ENCODE measurements at regions not wholly inside any gene's neighbourhood (a gene's known extent, or its start where the extent isn't known, plus 50 kb on each side); places are given as distances from the start of the nearest gene placed in this dataset.

- no peak for DNase-seq
Observed at GRCh38 chr22:49600891-49601431, 226.7 kb downstream of the BRD1 start.

DNA sequence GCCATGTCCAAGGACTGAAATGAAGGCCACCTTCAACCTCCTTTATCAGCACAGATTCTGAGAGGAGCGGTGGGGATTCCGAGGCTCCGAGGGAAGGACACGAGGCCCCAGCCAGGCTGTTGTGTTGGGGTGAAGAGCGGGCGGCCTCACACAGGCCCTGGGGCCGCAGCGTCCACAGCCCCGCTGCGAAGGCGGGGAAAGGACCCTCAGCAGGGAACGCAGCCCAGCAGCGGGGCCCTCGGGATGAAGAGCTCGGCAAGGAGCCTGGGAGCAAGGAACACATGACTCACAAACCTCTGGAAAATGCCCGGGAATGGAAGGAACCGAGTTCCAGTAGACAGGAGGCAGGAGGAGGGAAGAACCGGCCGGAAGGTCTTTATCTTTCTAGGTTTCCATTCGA, 227.2 kb downstream of the BRD1 start:
- DNase-seq, result no peak

GRCh38 chr22:49599691-49600455, 227.8 kb downstream of the BRD1 start:
- DNase-seq, result no peak

DNA sequence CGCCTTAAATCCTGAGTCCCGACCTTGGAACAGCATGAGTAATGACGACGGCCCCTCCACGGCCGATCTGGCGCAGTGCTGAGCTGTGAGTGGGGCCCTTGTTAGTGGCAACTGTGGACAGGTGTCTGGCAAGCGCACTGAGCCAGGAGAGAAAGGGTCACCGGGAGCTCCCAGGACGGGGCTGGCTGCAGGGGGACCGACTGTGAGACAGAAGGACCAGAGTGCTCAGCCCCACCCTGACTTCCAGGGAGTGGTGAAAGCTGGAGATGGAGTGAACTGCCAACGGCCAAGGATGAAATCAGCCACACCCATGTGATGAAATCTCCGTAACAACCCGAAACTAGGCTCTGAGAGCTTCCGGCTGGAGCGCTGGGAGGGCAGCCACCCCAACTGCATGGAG, 228.6 kb downstream of the BRD1 start:
- no peak for DNase-seq

- DNase-seq, result no peak
Observed at GRCh38 chr22:49598338-49598737, 229.3 kb downstream of the BRD1 start.

- no peak for DNase-seq
Observed at GRCh38 chr22:49597428-49598039, 230.1 kb downstream of the BRD1 start.

DNA sequence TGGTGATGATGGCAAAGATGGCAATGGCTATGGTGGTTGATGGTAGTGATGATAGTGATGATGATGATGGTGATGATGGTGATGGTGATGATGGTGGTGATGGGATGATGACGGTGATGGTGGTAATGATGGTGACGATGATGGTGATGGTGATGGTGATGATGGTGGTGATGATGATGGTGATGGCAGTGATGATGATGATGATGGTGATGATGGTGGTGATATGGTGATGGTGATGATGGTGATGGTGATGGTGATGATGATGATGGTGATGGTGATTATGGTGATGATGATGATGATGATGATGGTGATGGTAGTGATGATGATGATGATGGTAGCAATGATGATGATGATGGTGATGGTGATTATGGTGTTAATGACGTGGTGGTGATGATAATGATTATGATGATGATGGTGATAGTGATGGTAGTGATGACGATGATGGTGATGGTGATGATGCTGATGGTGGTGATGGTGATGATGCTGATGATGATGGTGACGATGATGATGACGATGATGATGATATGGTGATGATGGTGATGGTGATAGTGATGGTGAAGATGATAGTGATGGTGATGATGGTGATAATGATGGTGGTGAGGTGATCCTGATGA, 232.1 kb downstream of the BRD1 start:
- DNase-seq, result no peak

- DNase-seq, result no peak
Observed at GRCh38 chr22:49594078-49594477, 233.6 kb downstream of the BRD1 start.

GRCh38 chr22:49593509-49593908, 234.2 kb downstream of the BRD1 start:
- DNase-seq, result no peak

GRCh38 chr22:49592780-49593501, 234.7 kb downstream of the BRD1 start:
- no peak for DNase-seq

DNA sequence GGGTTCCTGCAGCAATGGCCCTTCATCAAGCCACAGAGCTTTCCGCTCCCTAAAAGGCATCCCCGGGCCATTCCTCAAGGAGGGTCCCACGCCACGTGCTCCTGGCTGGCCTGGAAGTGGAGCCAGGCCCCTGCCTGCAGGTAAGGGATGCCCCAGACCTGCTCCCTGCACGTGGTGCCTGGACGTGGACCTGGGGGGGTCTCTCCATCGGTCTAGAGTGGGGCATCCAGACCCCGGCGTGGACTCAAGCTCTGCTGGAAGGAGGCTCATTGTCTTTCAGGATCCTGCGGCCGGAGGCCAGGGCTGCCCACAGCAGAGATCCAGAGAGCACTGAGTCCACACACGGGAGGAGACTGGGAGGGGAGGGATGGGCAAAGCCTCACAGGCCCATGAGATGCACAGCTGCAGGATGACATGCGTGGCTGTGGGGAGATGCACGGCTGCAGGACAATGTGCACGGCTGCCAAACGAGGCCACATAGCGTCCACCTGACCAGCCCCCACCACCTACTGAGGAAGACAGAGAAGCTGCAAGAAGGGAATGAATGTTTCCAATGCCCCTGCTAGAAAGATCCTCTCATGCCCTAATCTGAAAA, 236.7 kb downstream of the BRD1 start:
- no peak for DNase-seq

DNA sequence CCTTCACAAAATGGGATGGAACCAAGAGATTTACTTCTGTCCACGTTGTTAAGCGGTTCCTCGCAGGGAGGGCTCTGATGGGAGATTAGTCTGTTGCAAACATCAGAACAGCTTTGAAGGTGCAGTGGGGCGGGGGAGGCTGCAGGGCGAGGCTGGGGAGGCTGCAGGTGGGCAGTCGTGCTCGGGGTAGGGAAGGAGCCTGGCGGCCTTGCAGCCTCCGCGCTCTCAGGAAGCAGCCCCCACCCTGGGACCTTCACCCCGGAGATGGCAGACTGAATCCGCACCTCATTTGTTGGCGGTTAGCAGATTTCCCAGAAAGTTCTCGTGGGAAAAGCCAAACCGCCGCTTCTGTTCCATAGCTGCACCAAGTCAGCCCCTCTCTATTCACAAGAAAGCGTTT, 237.3 kb downstream of the BRD1 start:
- no peak for DNase-seq

- no peak for DNase-seq
Observed at GRCh38 chr22:49589811-49590210, 237.9 kb downstream of the BRD1 start.

GRCh38 chr22:49589301-49589700, 238.4 kb downstream of the BRD1 start:
- no peak for DNase-seq

DNA sequence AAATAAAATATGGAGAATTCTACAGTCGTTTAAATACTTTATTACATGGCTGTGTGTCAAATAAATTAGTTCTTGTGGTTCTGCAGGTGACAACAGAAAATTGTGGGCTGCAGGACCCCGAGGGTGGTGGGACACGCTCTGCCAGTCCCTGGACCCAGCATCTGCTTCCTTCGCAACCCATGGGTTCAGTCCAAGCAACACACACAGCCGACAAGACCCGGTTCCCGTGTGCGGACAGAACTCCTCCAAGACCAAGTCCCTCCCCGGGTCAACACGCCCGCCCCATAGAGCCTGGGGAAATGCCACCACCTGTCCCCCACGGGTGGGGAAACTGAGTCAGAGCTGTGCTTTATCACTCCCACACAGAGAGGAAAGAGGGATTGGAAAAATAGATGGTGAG, 238.9 kb downstream of the BRD1 start:
- DNase-seq, result no peak

- DNase-seq, result no peak
Observed at GRCh38 chr22:49587987-49588386, 239.7 kb downstream of the BRD1 start.

DNA sequence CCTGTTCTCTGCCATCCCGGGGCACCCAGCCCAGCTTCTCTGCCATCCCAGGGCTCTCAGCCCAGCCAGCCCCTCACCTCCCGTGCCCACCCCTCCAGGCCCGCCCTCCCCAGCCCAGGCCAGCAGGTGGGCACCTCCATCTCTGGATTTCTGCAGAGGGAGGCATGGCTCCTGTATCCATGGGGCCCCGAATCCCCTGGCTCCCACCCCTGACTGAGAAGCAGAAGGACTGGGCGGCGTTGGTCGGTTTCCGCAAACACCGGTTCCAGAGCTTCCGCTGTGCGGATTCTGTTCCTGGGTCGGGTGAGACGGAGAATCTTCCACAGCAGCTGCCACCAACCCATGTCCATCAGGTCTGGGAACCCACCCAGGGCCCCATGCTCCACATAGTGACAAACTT, 240.3 kb downstream of the BRD1 start:
- DNase-seq, result no peak

GRCh38 chr22:49586873-49587272, 240.8 kb downstream of the BRD1 start:
- no peak for DNase-seq

DNA sequence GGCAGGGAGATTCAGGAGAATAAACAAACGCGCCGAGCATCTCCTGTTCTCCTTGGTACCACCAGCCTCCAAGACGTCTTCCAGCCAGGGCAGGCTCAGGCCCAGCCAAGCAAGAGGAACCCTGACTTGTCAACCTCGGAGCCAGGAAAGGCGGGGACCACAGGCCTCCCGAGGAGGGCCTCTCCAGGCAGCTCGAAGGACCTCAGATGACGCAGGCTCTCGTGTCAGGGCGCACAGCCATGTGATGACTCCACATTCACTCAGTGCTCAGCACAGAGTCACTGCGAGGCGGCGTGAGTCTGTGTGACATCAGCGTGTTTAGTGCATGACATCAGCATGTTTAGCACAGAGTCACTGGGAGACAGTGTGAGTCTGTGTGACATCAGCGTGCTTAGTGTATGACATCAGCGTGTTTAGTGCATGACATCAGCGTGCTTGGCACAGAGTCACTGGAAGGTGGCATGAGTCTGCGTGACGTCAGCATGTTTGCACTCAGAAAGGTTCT, 241.4 kb downstream of the BRD1 start:
- DNase-seq, result no peak

DNA sequence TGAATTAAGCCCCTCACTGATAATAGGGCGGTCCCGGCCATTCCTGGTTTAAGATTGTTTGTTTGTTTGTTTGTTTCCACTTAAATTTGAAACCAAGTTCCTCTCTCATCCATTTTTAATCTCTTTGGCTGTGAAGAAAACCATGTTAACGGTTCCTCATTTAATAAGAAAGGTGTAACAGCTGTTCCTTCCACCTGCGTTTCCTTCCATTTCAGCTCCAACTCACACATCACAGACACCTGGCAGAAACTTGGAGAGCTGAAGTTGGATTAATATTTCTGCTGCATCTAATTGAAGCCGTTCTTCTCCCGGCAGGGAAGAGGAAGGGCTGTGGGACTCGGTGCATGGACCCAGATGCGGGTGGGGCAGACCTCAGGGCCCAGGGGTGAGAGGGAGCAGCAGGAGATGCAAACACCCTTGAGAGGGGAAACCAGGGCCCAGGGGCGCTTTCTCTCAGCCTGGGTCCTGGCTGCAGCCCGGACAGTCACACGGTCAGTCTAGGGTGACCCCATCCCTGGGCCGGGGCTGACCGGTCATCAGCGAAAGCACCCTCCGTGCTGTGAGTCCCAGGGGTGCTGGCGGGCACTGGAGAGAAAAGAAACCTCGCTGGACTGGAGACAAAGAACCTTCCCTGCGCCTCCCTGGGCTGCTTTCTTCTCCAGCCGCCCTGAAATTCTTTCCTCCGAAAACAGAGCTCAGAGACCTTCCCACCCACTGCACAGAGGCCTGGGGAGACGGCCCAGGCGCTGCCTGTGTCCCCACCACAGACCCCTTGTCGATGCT, 242.0 kb downstream of the BRD1 start:
- no peak for DNase-seq

GRCh38 chr22:49583886-49584505, 243.7 kb downstream of the BRD1 start:
- no peak for DNase-seq
